H9 (cell line): ENCODE measurements at regions not wholly inside any gene's neighbourhood (a gene's known extent, or its start where the extent isn't known, plus 50 kb on each side); places are given as distances from the start of the nearest gene placed in this dataset.

ENCODE experiments used
- DNase-seq: peaks from one replicate; pipeline ENCODE4 v3.0.0-alpha.2; 2017
- H2AFZ ChIP-seq: one replicate; pipeline ENCODE4 v1.6.1; 2013; ENCODE audit warnings: mild to moderate bottlenecking, low read length, control low read depth, moderate library complexity
- H2AK5ac ChIP-seq: 2 replicates; pipeline ENCODE4 v1.6.1; 2013; ENCODE audit warnings: low read length, control low read depth, mixed read lengths; ENCODE audit not compliant: insufficient read length
- H2BK120ac ChIP-seq: one replicate; pipeline ENCODE4 v1.6.1; 2013; ENCODE audit warnings: low read depth, mild to moderate bottlenecking, low read length, control low read depth, inconsistent platforms; ENCODE audit not compliant: poor library complexity, severe bottlenecking
- H2BK12ac ChIP-seq: 2 replicates; pipeline ENCODE4 v1.6.1; 2013; ENCODE audit warnings: low read length, control low read depth, mixed read lengths, low read depth; ENCODE audit not compliant: insufficient read length
- H2BK15ac ChIP-seq: 2 replicates; pipeline ENCODE4 v1.6.1; 2013; ENCODE audit warnings: low read depth, low read length, control low read depth
- H2BK20ac ChIP-seq: one replicate; pipeline ENCODE4 v1.6.1; 2013; ENCODE audit warnings: low read depth, mild to moderate bottlenecking, low read length, control low read depth, inconsistent platforms; ENCODE audit not compliant: poor library complexity, severe bottlenecking
- H2BK5ac ChIP-seq: 2 replicates; pipeline ENCODE4 v1.6.1; 2013; ENCODE audit warnings: low read length, control low read depth, mixed read lengths; ENCODE audit not compliant: insufficient read length
- H3K14ac ChIP-seq: 2 replicates; pipeline ENCODE4 v1.6.1; 2013; ENCODE audit warnings: low read length, control low read depth; ENCODE audit not compliant: insufficient read depth
- H3K18ac ChIP-seq: 2 replicates; pipeline ENCODE4 v1.6.1; 2013; ENCODE audit warnings: low read depth, mild to moderate bottlenecking, mixed read lengths, low read length, control low read depth; ENCODE audit not compliant: insufficient read length
- H3K23ac ChIP-seq: 2 replicates; pipeline ENCODE4 v1.6.1; 2013; ENCODE audit warnings: low read length, control low read depth, mixed read lengths, low read depth; ENCODE audit not compliant: insufficient read length
- H3K23me2 ChIP-seq: 2 replicates; pipeline ENCODE4 v1.6.1; 2013; ENCODE audit warnings: low read depth, mild to moderate bottlenecking, mixed read lengths, low read length, control low read depth; ENCODE audit not compliant: insufficient read length, poor library complexity, severe bottlenecking
- H3K27ac ChIP-seq: 2 replicates; pipeline ENCODE4 v1.5.1; 2013; ENCODE audit warnings: low read length, control low read depth, mixed read lengths, low read depth; ENCODE audit not compliant: insufficient read length
- H3K27me3 ChIP-seq: 2 replicates; pipeline ENCODE4 v1.6.1; 2013; ENCODE audit warnings: low read length, control low read depth, inconsistent platforms; ENCODE audit not compliant: insufficient read depth
- H3K4ac ChIP-seq: 2 replicates; pipeline ENCODE4 v1.6.1; 2013; ENCODE audit warnings: low read depth, mild to moderate bottlenecking, control low read depth, inconsistent platforms, low read length, moderate library complexity
- H3K4me1 ChIP-seq: 2 replicates; pipeline ENCODE4 v1.6.1; 2013; ENCODE audit warnings: low read length, control low read depth, inconsistent platforms; ENCODE audit not compliant: insufficient read depth
- H3K4me2 ChIP-seq: 2 replicates; pipeline ENCODE4 v1.6.1; 2013; ENCODE audit warnings: low read length, control low read depth, mixed read lengths; ENCODE audit not compliant: insufficient read length, insufficient read depth
- H3K56ac ChIP-seq: 2 replicates; pipeline ENCODE4 v1.6.1; 2013; ENCODE audit warnings: low read depth, mild to moderate bottlenecking, mixed read lengths, low read length, control low read depth; ENCODE audit not compliant: insufficient read length
- H3K79me1 ChIP-seq: 2 replicates; pipeline ENCODE4 v1.6.1; 2013; ENCODE audit warnings: low read depth, mild to moderate bottlenecking, moderate library complexity, low read length, control low read depth, inconsistent platforms; ENCODE audit not compliant: insufficient read depth, poor library complexity, severe bottlenecking
- H3K79me2 ChIP-seq: 2 replicates; pipeline ENCODE4 v1.6.1; 2013; ENCODE audit warnings: low read length, control low read depth, inconsistent platforms; ENCODE audit not compliant: insufficient read depth
- H3K9ac ChIP-seq: 2 replicates; pipeline ENCODE4 v1.6.1; 2013; ENCODE audit warnings: low read length, control low read depth, mixed read lengths; ENCODE audit not compliant: insufficient read length; ENCODE audit errors: extremely low read depth
- H3K9me3 ChIP-seq: one replicate; pipeline ENCODE4 v1.6.1; 2013; ENCODE audit warnings: low read depth, low read length, inconsistent platforms; ENCODE audit not compliant: control insufficient read depth
- H3T11ph ChIP-seq: one replicate; pipeline ENCODE4 v1.6.1; 2013; ENCODE audit warnings: mild to moderate bottlenecking, low read length, control low read depth, inconsistent platforms
- H4K20me1 ChIP-seq: one replicate; pipeline ENCODE4 v1.6.1; 2013; ENCODE audit not compliant: control insufficient read depth, insufficient read length, insufficient read depth
- H4K5ac ChIP-seq: 2 replicates; pipeline ENCODE4 v1.6.1; 2013; ENCODE audit warnings: low read depth, mild to moderate bottlenecking, mixed read lengths, low read length, control low read depth; ENCODE audit not compliant: insufficient read length
- H4K8ac ChIP-seq: replicated peaks from 2 replicates; pipeline ENCODE4 v1.6.1; 2013; ENCODE audit warnings: low read length, control low read depth, mixed read lengths, low read depth; ENCODE audit not compliant: insufficient read length
- H4K91ac ChIP-seq: 2 replicates; pipeline ENCODE4 v1.6.1; 2013; ENCODE audit warnings: low read depth, mild to moderate bottlenecking, moderate library complexity, mixed read lengths, low read length, control low read depth; ENCODE audit not compliant: insufficient read length
- H3K27ac Mint-ChIP-seq, 3 experiments: 2 replicates in 2 of 3; 3 replicates in 1 of 3; pipeline ENCODE4 v1.8.0; 2020 to 2021; ENCODE audit warnings: mixed read lengths in 3 of 3, mild to moderate bottlenecking in 1 of 3, moderate library complexity in 1 of 3
- H3K27me3 Mint-ChIP-seq: 2 replicates; pipeline ENCODE4 v1.8.0; 2021; ENCODE audit warnings: low read depth, mild to moderate bottlenecking, moderate library complexity, mixed read lengths
- H3K36me3 Mint-ChIP-seq, 3 experiments: 2 replicates in 2 of 3; 3 replicates in 1 of 3; pipeline ENCODE4 v1.8.0; 2020 to 2021; ENCODE audit warnings: low read depth in 3 of 3, mixed read lengths in 3 of 3; ENCODE audit not compliant: insufficient read depth in 1 of 3
- H3K4me1 Mint-ChIP-seq, 2 experiments: 2 replicates each; pipeline ENCODE4 v1.8.0; 2020; ENCODE audit warnings: mixed read lengths in 2 of 2
- H3K4me3 Mint-ChIP-seq, 2 experiments: 2 replicates in 1 of 2; 3 replicates in 1 of 2; pipeline ENCODE4 v1.8.0; 2020 to 2021; ENCODE audit warnings: mild to moderate bottlenecking in 2 of 2, mixed read lengths in 2 of 2, moderate library complexity in 1 of 2
- H3K9me3 Mint-ChIP-seq, 2 experiments: 2 replicates in 1 of 2; 3 replicates in 1 of 2; pipeline ENCODE4 v1.8.0; 2020; ENCODE audit warnings: mild to moderate bottlenecking in 2 of 2, mixed read lengths in 2 of 2, moderate library complexity in 1 of 2
- CTCF ChIP-seq: fragments of 200-600 bp; sonication (generic); conservative IDR thresholded peaks from 3 replicates; pipeline ENCODE4 v1.8.0; 2021; ENCODE audit warnings: antibody characterized with exemption, mild to moderate bottlenecking
- WGBS: extraction: QIAGEN DNeasy Blood & Tissue Kit; methylation state at CpG from one replicate; pipeline ENCODE4 v1.1.7; 2013; ENCODE audit warnings: missing lambda C conversion rate, low lambda C conversion rate, mixed read lengths; ENCODE audit not compliant: insufficient read length; ENCODE audit errors: extremely low coverage; 5-methylcytosine and 5-hydroxymethylcytosine counted together

GRCh38 chr2:38460313-38460712 lies 83.2 kb upstream of the ATL2 start:
- H2AFZ ChIP-seq, result no peak overlapping the region
- no peak overlapping the region for H3K23ac ChIP-seq
- no peaks in the 10 kb centered on the region for H3K27me3 ChIP-seq
- no peak overlapping the region for H3K18ac ChIP-seq
- no peak overlapping the region for H2AK5ac ChIP-seq
- WGBS, result no CpG with 5 or more reads among the region's 3 CpGs
- H2BK120ac ChIP-seq, result no peak overlapping the region
- H3K27ac ChIP-seq, result no peak overlapping the region
- peaks cover 1% of the 10 kb centered on the region; the same call in 1 of the 2 replicates for H3K27me3 Mint-ChIP-seq
- no peak overlapping the region for H3T11ph ChIP-seq
- H3K4me3 Mint-ChIP-seq, result no peak overlapping the region
- H3K4me1 Mint-ChIP-seq, result no peaks in the 10 kb centered on the region; a peak in 2 of 4 replicates
- H4K8ac ChIP-seq, result no peak overlapping the region
- no peaks in the 10 kb centered on the region for H3K79me2 ChIP-seq
- no peak overlapping the region for H4K5ac ChIP-seq
- H2BK12ac ChIP-seq, result no peak overlapping the region
- H2BK5ac ChIP-seq, result no peak overlapping the region
- H3K27ac Mint-ChIP-seq, result no peak overlapping the region
- no peak overlapping the region for H4K91ac ChIP-seq
- H2BK20ac ChIP-seq, result no peak overlapping the region
- H3K9ac ChIP-seq, result no peak overlapping the region
- H3K14ac ChIP-seq, result no peak overlapping the region
- H3K4ac ChIP-seq, result no peak overlapping the region
- H3K79me1 ChIP-seq, result no peaks in the 10 kb centered on the region
- DNase-seq, result no peak
- H3K9me3 ChIP-seq, result no peaks in the 10 kb centered on the region
- no peak overlapping the region for H3K4me2 ChIP-seq
- H3K56ac ChIP-seq, result no peak overlapping the region
- no peaks in the 10 kb centered on the region for H3K9me3 Mint-ChIP-seq
- TF ChIP-seq CTCF, result no peak
- H3K36me3 Mint-ChIP-seq, result no peaks in the 10 kb centered on the region
- no peaks in the 10 kb centered on the region for H3K23me2 ChIP-seq
- no peaks in the 10 kb centered on the region for H4K20me1 ChIP-seq
- H3K4me1 ChIP-seq, result no peaks in the 10 kb centered on the region
- no peak overlapping the region for H2BK15ac ChIP-seq
